Tibial artery (tissue), 4 donors: ENCODE measurements at regions not wholly inside any gene's neighbourhood (a gene's known extent, or its start where the extent isn't known, plus 50 kb on each side); places are given as distances from the start of the nearest gene placed in this dataset.

Source experiments
- DNase-seq, 2 donors: peaks; one replicate each; pipeline ENCODE4 v3.0.0-alpha.2; 2019
- H3K27ac ChIP-seq, 2 donors: fragments of 200-600 bp; sonication (generic) in 1 of 2; 1 replicate in 1 of 2; 2 replicates in 1 of 2; pipeline ENCODE4 v1.5.1; 2018 to 2019; ENCODE audit warnings: mild to moderate bottlenecking in 1 of 2
- H3K27me3 ChIP-seq, 2 donors: fragments of 200-600 bp; sonication (generic) in 1 of 2; one replicate each; pipeline versions ENCODE4 v1.5.1 to v1.6.0; 2016 to 2019
- H3K36me3 ChIP-seq, 3 donors: fragments of 200-600 bp; sonication (generic) in 2 of 3; one replicate each; pipeline ENCODE4 v1.5.1; 2016 to 2019; ENCODE audit warnings: mild to moderate bottlenecking in 2 of 3
- H3K4me1 ChIP-seq, 4 donors: fragments of 200-600 bp; sonication (generic) in 2 of 4; 1 replicate in 3 of 4; 2 replicates in 1 of 4; pipeline ENCODE4 v1.5.1; 2016 to 2019
- H3K4me3 ChIP-seq, 2 donors: fragments of 200-600 bp; sonication (generic) in 1 of 2; 1 replicate in 1 of 2; 2 replicates in 1 of 2; pipeline ENCODE4 v1.5.1; 2018 to 2019; ENCODE audit warnings: mild to moderate bottlenecking in 2 of 2
- H3K9me3 ChIP-seq, 3 donors: fragments of 200-600 bp; sonication (generic) in 1 of 3; one replicate each; pipeline ENCODE4 v1.5.1; 2016 to 2019
- CTCF ChIP-seq, 2 experiments: fragments of 200-600 bp in 1 of 2; fragments of 450-650 bp in 1 of 2; IDR thresholded peaks; one replicate each; pipeline ENCODE4 v1.5.1; 2017 to 2019; ENCODE audit warnings: antibody characterized with exemption in 2 of 2, mild to moderate bottlenecking in 1 of 2, moderate library complexity in 1 of 2
- intact Hi-C: fragments of 100-400 bp; cut with DNase I; formaldehyde crosslinking; loops from one replicate; pipeline ENCODE4 v1.15.0; 2023; ENCODE audit warnings: low total_unique reads

GRCh38 chr2:230593765-230594164 is 118.9 kb upstream of the CAB39 start:
- intact Hi-C loops: no loop called here
- no peaks in the 10 kb centered on the region for H3K9me3 ChIP-seq

GRCh38 chr2:230594286-230594840 is 118.3 kb upstream of the CAB39 start:
- Histone ChIP-seq H3K27me3 (peaks cover 0 to 4% of the 10 kb centered on the region in 2 donors), H3K4me1 (no peaks in the 10 kb centered on the region), H3K9me3 (no peaks in the 10 kb centered on the region), H3K4me3 (no peak overlapping the region), H3K36me3 (no peaks in the 10 kb centered on the region), H3K27ac (no peak overlapping the region)
- intact Hi-C loops: no loop called here
- no peak for DNase-seq
- no peak for TF ChIP-seq CTCF (IDR thresholded peaks at IDR 0.05)

More at GRCh38 chr2:230593765-230594164, 118.9 kb upstream of the CAB39 start:
- no peaks in the 10 kb centered on the region for H3K36me3 ChIP-seq
- peaks cover 0 to 4% of the 10 kb centered on the region in 2 donors for H3K27me3 ChIP-seq
- no peak for DNase-seq
- H3K27ac ChIP-seq: no peak overlapping the region
- TF ChIP-seq CTCF (IDR thresholded peaks at IDR 0.05): no peak
- no peaks in the 10 kb centered on the region for H3K4me1 ChIP-seq
- H3K4me3 ChIP-seq: no peak overlapping the region

GRCh38 chr2:230599853-230600252 is 112.8 kb upstream of the CAB39 start:
- Histone ChIP-seq H3K4me1 (no peaks in the 10 kb centered on the region), H3K27me3 (peaks cover 0 to 2% of the 10 kb centered on the region in 2 donors), H3K9me3 (no peaks in the 10 kb centered on the region), H3K4me3 (no peak overlapping the region), H3K27ac (no peak overlapping the region), H3K36me3 (no peaks in the 10 kb centered on the region)
- TF ChIP-seq CTCF (IDR thresholded peaks at IDR 0.05): no peak
- intact Hi-C loops: no loop called here
- no peak for DNase-seq

GRCh38 chr2:230600285-230600684 is 112.4 kb upstream of the CAB39 start:
- no peak for TF ChIP-seq CTCF (IDR thresholded peaks at IDR 0.05)
- Histone ChIP-seq H3K36me3 (no peaks in the 10 kb centered on the region), H3K4me1 (no peaks in the 10 kb centered on the region), H3K9me3 (no peaks in the 10 kb centered on the region), H3K4me3 (no peak overlapping the region), H3K27me3 (peaks cover 0 to 2% of the 10 kb centered on the region in 2 donors), H3K27ac (no peak overlapping the region)
- intact Hi-C loops: no loop called here
- DNase-seq: no peak

GRCh38 chr2:230600881-230601280 is 111.8 kb upstream of the CAB39 start:
- no peak overlapping the region for H3K27ac ChIP-seq
- no peak for DNase-seq
- intact Hi-C loops: no loop called here
- no peaks in the 10 kb centered on the region for H3K36me3 ChIP-seq
- no peak overlapping the region for H3K4me3 ChIP-seq
- H3K27me3 ChIP-seq: peaks cover 0 to 2% of the 10 kb centered on the region in 2 donors
- no peak for TF ChIP-seq CTCF (IDR thresholded peaks at IDR 0.05)
- no peaks in the 10 kb centered on the region for H3K9me3 ChIP-seq
- H3K4me1 ChIP-seq: no peaks in the 10 kb centered on the region

GRCh38 chr2:230601510-230601909 is 111.1 kb upstream of the CAB39 start:
- Histone ChIP-seq H3K27ac (no peak overlapping the region), H3K27me3 (peaks cover 0 to 2% of the 10 kb centered on the region in 2 donors), H3K9me3 (no peaks in the 10 kb centered on the region), H3K4me3 (no peak overlapping the region), H3K36me3 (no peaks in the 10 kb centered on the region), H3K4me1 (no peaks in the 10 kb centered on the region)
- DNase-seq: no peak
- intact Hi-C loops: no loop called here
- TF ChIP-seq CTCF (IDR thresholded peaks at IDR 0.05): no peak
